Epithelial cell of prostate (primary cell): ENCODE measurements at regions not wholly inside any gene's neighbourhood (a gene's known extent, or its start where the extent isn't known, plus 50 kb on each side); places are given as distances from the start of the nearest gene placed in this dataset.
"Not testable (repeated sequence)": the region's sequence is repeated elsewhere in the genome, so short reads cannot be mapped to it uniquely, and the experiment has no call there.

ENCODE experiments used
- DNase-seq: peaks from one replicate; pipeline ENCODE4 v3.0.0-alpha.2; 2011; ENCODE audit warnings: low read depth, low spot score
- H3K27ac ChIP-seq: fragments of 450-650 bp; 2 replicates; pipeline ENCODE4 v1.5.1; 2017; ENCODE audit warnings: mild to moderate bottlenecking

- no peak overlapping the region for H3K27ac ChIP-seq
- no peak for DNase-seq
Measured at GRCh38 chr19:13712767-13713201, 51.5 kb upstream of the MRI1 start.

GRCh38 chr19:13707915-13708314, 56.4 kb upstream of the MRI1 start:
- no peak for DNase-seq
- H3K27ac ChIP-seq: no peak overlapping the region

GRCh38 chr19:13705928-13706447, 58.3 kb upstream of the MRI1 start:
- no peak overlapping the region for H3K27ac ChIP-seq
- DNase-seq: no peak

GRCh38 chr19:13705201-13705600, 59.1 kb upstream of the MRI1 start:
- no peak overlapping the region for H3K27ac ChIP-seq
- no peak for DNase-seq

- no peak for DNase-seq
- no peak overlapping the region for H3K27ac ChIP-seq
Measured at GRCh38 chr19:13701624-13702023, 62.7 kb upstream of the MRI1 start.

- DNase-seq: no peak
- no peak overlapping the region for H3K27ac ChIP-seq
Measured at GRCh38 chr19:13700621-13701020, 63.7 kb upstream of the MRI1 start.

- no peak for DNase-seq
- H3K27ac ChIP-seq: no peak overlapping the region
Measured at GRCh38 chr19:13699786-13700185, 64.5 kb upstream of the MRI1 start.

- DNase-seq: no peak
- H3K27ac ChIP-seq: no peak overlapping the region
Measured at GRCh38 chr19:13696839-13697238, 67.5 kb upstream of the MRI1 start.

GRCh38 chr19:13693889-13694288, 70.4 kb upstream of the MRI1 start:
- H3K27ac ChIP-seq: no peak overlapping the region
- no peak for DNase-seq

- DNase-seq: peak; percentile 39
- H3K27ac ChIP-seq: no peak overlapping the region
Measured at GRCh38 chr19:13691569-13692435, 72.5 kb upstream of the MRI1 start.

- no peak for DNase-seq
- H3K27ac ChIP-seq: no peak overlapping the region
Measured at GRCh38 chr19:13689085-13689484, 75.2 kb upstream of the MRI1 start.

GRCh38 chr19:13684021-13684420, 80.3 kb upstream of the MRI1 start:
- H3K27ac ChIP-seq: no peak overlapping the region
- DNase-seq: no peak

- peak; percentile 2 for DNase-seq
- peak overlapping the region; percentile 28 for H3K27ac ChIP-seq
Measured at GRCh38 chr19:13681509-13681908, 82.8 kb upstream of the MRI1 start.

- H3K27ac ChIP-seq: peak overlapping the region; percentile 28
- not testable (repeated sequence) for DNase-seq
Measured at GRCh38 chr19:13680708-13681360, 83.5 kb upstream of the MRI1 start.

- not testable (repeated sequence) for H3K27ac ChIP-seq, DNase-seq
Measured at GRCh38 chr19:13676967-13677366, 87.4 kb upstream of the MRI1 start.

GRCh38 chr19:13672480-13673175, 91.7 kb upstream of the MRI1 start:
- H3K27ac ChIP-seq, DNase-seq: not testable (repeated sequence)

GRCh38 chr19:13670846-13671245, 93.5 kb upstream of the MRI1 start:
- H3K27ac ChIP-seq: no peak overlapping the region
- DNase-seq: no peak

- no peak overlapping the region for H3K27ac ChIP-seq
- DNase-seq: no peak
Measured at GRCh38 chr19:13669780-13670355, 94.5 kb upstream of the MRI1 start.

GRCh38 chr19:13668964-13669363, 95.4 kb upstream of the MRI1 start:
- DNase-seq: no peak
- no peak overlapping the region for H3K27ac ChIP-seq

- no peak for DNase-seq
- no peak overlapping the region for H3K27ac ChIP-seq
Measured at GRCh38 chr19:13666165-13666564, 98.2 kb upstream of the MRI1 start.
